AG04450 (cell line): ENCODE measurements at regions not wholly inside any gene's neighbourhood (a gene's known extent, or its start where the extent isn't known, plus 50 kb on each side); places are given as distances from the start of the nearest gene placed in this dataset.
"Not testable (repeated sequence)": the region's sequence is repeated elsewhere in the genome, so short reads cannot be mapped to it uniquely, and the experiment has no call there.

ENCODE experiments used
- CTCF ChIA-PET: fragments of 300-600, 350-600 bp; formaldehyde crosslinking; extraction: SDS; loops from one replicate; lab custom pipeline; 2022; ENCODE audit warnings: antibody characterized with exemption, inconsistent platforms; lab: Charles Lee
- POLR2A ChIA-PET: fragments of 350-600 bp; formaldehyde crosslinking; extraction: SDS; loops from one replicate; lab custom pipeline; 2021; ENCODE audit warnings: antibody characterized with exemption, inconsistent platforms; lab: Yijun Ruan, JAX
- DNase-seq: peaks from one replicate; pipeline ENCODE4 v3.0.0-alpha.2; 2011; ENCODE audit warnings: low read depth, low spot score
- H3K27ac ChIP-seq: one replicate; pipeline ENCODE4 v1.5.1; 2012; ENCODE audit warnings: low read depth, low read length, control low read depth
- H3K27me3 ChIP-seq: one replicate; pipeline ENCODE4 v1.6.0; 2012; ENCODE audit warnings: low read length; ENCODE audit not compliant: control insufficient read depth, insufficient read depth
- H3K4me3 ChIP-seq: 2 replicates; pipeline ENCODE4 v1.5.1; 2011; ENCODE audit warnings: mild to moderate bottlenecking, low read depth, low read length, control low read depth
- H3K9me3 ChIP-seq: 2 replicates; pipeline ENCODE4 v1.5.1; 2012; ENCODE audit warnings: low read length; ENCODE audit not compliant: control insufficient read depth, insufficient read depth
- CTCF ChIP-seq: IDR thresholded peaks from 2 replicates; pipeline ENCODE4 v1.5.1; 2011; ENCODE audit warnings: low read depth, low read length, control low read depth, inconsistent platforms

- no peak for TF ChIP-seq CTCF
- POLR2A ChIA-PET = no interaction called here
- Histone ChIP-seq H3K9me3 (no peaks in the 10 kb centered on the region), H3K27ac (no peak overlapping the region), H3K27me3 (no peaks in the 10 kb centered on the region), H3K4me3 (no peak overlapping the region)
- CTCF ChIA-PET = interaction anchor here (1.2 kb wide), 1 partner anchor 48 kb away, joined by 3 read pairs; no protein-coding TSS in a partner anchor
- DNase-seq = no peak
Observed at GRCh38 chr4:184335520-184335919, 117.8 kb upstream of the ENPP6 start.

GRCh38 chr4:184333446-184333845 is 115.8 kb upstream of the ENPP6 start:
- H3K27me3 ChIP-seq, DNase-seq, H3K4me3 ChIP-seq, H3K9me3 ChIP-seq, POLR2A ChIA-PET, H3K27ac ChIP-seq: not testable (repeated sequence)
- CTCF ChIA-PET = interaction anchor here (0.6 to 0.8 kb wide), 2 partner anchors 68 to 401 kb away, joined by 3 read pairs; no protein-coding TSS in a partner anchor

- no peaks in the 10 kb centered on the region for H3K27me3 ChIP-seq
- H3K4me3 ChIP-seq = no peak overlapping the region
- no peak for TF ChIP-seq CTCF
- H3K9me3 ChIP-seq = no peaks in the 10 kb centered on the region
- ChIA-PET POLR2A (interaction anchor here (0.6 kb wide), 1 partner anchor 183 kb away, joined by 3 read pairs; no protein-coding TSS in a partner anchor), CTCF (no interaction called here)
- DNase-seq = no peak
- H3K27ac ChIP-seq = no peak overlapping the region
Observed at GRCh38 chr4:184331268-184331995, 113.8 kb upstream of the ENPP6 start.

- H3K27ac ChIP-seq, H3K27me3 ChIP-seq, POLR2A ChIA-PET, CTCF ChIA-PET, H3K4me3 ChIP-seq, H3K9me3 ChIP-seq, DNase-seq: not testable (repeated sequence)
Observed at GRCh38 chr4:184330517-184331094, 112.9 kb upstream of the ENPP6 start.

GRCh38 chr4:184329659-184330400 is 112.2 kb upstream of the ENPP6 start:
- H3K9me3 ChIP-seq = no peaks in the 10 kb centered on the region
- no peak for DNase-seq
- H3K4me3 ChIP-seq = no peak overlapping the region
- H3K27me3 ChIP-seq = no peaks in the 10 kb centered on the region
- no peak overlapping the region for H3K27ac ChIP-seq
- TF ChIP-seq CTCF = no peak
- ChIA-PET CTCF (no interaction called here), POLR2A (no interaction called here)
